Gastrocnemius medialis (tissue), 4 donors: ENCODE measurements at regions not wholly inside any gene's neighbourhood (a gene's known extent, or its start where the extent isn't known, plus 50 kb on each side); places are given as distances from the start of the nearest gene placed in this dataset.

Experiments used
- POLR2A ChIP-seq, 2 donors: fragments of 450-650 bp; IDR thresholded peaks; one replicate each; pipeline ENCODE4 v1.6.1; 2017; ENCODE audit warnings: antibody characterized with exemption in 2 of 2, mild to moderate bottlenecking in 2 of 2, moderate library complexity in 2 of 2
- TF ChIP-seq, protein P1 (sequence below), 5 experiments: fragments of 450-650 bp in 3 of 5; fragments of 200-600 bp in 2 of 5; sonication (generic) in 2 of 5; IDR thresholded peaks in 4 of 5; conservative IDR thresholded peaks in 1 of 5; 1 replicate in 4 of 5; 2 replicates in 1 of 5; pipeline ENCODE4 v1.5.1; 2016 to 2019; ENCODE audit warnings: antibody characterized with exemption in 5 of 5, mild to moderate bottlenecking in 3 of 5, moderate library complexity in 3 of 5

DNA sequence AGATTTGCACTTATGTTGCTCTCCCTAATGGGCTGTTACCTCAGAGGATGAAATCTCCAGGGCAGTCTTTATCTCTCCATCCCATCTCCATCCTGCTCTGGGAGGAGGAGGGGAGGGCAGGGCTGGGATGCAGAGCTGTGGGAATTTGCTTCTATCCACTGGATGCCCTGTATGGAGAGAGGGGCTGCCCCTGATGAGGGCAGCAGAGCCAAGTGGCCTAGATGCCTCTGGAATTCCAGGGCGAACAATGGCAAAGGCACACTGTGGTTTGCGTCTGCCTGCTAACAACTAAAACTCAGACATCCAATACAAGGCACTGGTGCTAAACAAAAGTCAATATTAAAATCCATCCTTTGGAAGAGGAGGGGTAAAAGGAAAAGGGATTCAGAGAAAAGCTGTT, 165.1 kb downstream of the COG6 start:
- TF ChIP-seq, protein P1, sequence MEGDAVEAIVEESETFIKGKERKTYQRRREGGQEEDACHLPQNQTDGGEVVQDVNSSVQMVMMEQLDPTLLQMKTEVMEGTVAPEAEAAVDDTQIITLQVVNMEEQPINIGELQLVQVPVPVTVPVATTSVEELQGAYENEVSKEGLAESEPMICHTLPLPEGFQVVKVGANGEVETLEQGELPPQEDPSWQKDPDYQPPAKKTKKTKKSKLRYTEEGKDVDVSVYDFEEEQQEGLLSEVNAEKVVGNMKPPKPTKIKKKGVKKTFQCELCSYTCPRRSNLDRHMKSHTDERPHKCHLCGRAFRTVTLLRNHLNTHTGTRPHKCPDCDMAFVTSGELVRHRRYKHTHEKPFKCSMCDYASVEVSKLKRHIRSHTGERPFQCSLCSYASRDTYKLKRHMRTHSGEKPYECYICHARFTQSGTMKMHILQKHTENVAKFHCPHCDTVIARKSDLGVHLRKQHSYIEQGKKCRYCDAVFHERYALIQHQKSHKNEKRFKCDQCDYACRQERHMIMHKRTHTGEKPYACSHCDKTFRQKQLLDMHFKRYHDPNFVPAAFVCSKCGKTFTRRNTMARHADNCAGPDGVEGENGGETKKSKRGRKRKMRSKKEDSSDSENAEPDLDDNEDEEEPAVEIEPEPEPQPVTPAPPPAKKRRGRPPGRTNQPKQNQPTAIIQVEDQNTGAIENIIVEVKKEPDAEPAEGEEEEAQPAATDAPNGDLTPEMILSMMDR (IDR thresholded peaks at IDR 0.05 in 4 of 5, conservative IDR thresholded peaks at IDR 0.05 in 1 of 5) = no peak
- no peak for TF ChIP-seq POLR2A (IDR thresholded peaks at IDR 0.05)
